Adrenal gland (tissue), 9 donors: ENCODE measurements at regions not wholly inside any gene's neighbourhood (a gene's known extent, or its start where the extent isn't known, plus 50 kb on each side); places are given as distances from the start of the nearest gene placed in this dataset.

Source experiments
- DNase-seq, 7 donors: peaks; one replicate each; pipeline ENCODE4 v3.0.0-alpha.2; 2019 to 2020
- H3K27ac ChIP-seq, 5 donors: fragments of 200-600 bp; sonication (generic) in 4 of 5; 1 replicate in 3 of 5; 2 replicates in 2 of 5; pipeline versions ENCODE4 v1.5.1 to v1.8.0; 2016 to 2020; ENCODE audit warnings: mild to moderate bottlenecking in 1 of 5
- H3K27me3 ChIP-seq: fragments of 200-600 bp; 2 replicates; pipeline ENCODE4 v1.8.0; 2021
- H3K36me3 ChIP-seq, 2 donors: fragments of 200-600 bp; replicated peaks in 1 of 2; 1 replicate in 1 of 2; 2 replicates in 1 of 2; pipeline versions ENCODE4 v1.5.1 to v1.8.0; 2018 to 2022
- H3K4me1 ChIP-seq, 2 donors: fragments of 200-600 bp; replicated peaks in 1 of 2; 1 replicate in 1 of 2; 2 replicates in 1 of 2; pipeline versions ENCODE4 v1.5.1 to v1.8.0; 2018 to 2021
- H3K4me3 ChIP-seq, 4 donors: fragments of 200-600 bp; sonication (generic) in 3 of 4; one replicate each; pipeline ENCODE4 v1.5.1; 2016 to 2018
- H3K9me3 ChIP-seq, 3 donors: fragments of 200-600 bp; sonication (generic) in 1 of 3; replicated peaks in 1 of 3; 1 replicate in 2 of 3; 2 replicates in 1 of 3; pipeline versions ENCODE4 v1.5.1 to v1.8.0; 2016 to 2021
- POLR2A ChIP-seq, 2 donors: fragments of 450-650 bp; IDR thresholded peaks; one replicate each; pipeline ENCODE4 v1.6.1; 2017; ENCODE audit warnings: antibody characterized with exemption in 2 of 2, mild to moderate bottlenecking in 2 of 2, moderate library complexity in 1 of 2
- WGBS, 4 donors: extraction: QIAGEN DNeasy Blood & Tissue Kit in 2 of 4; methylation state at CpG; one replicate each; pipeline versions ENCODE4 v1.1.5 to v1.1.7; 2013 to 2017; 5-methylcytosine and 5-hydroxymethylcytosine counted together
- intact Hi-C, 2 donors: fragments of 100-400 bp; cut with DNase I; formaldehyde crosslinking; loops; one replicate each; pipeline versions ENCODE4 v1.14.1 to v1.15.0; 2022 to 2023
- TF ChIP-seq, protein P1 (sequence below), 6 experiments: fragments of 450-650 bp in 4 of 6; fragments of 200-600 bp in 2 of 6; sonication (generic) in 1 of 6; IDR thresholded peaks; 1 replicate in 5 of 6; 2 replicates in 1 of 6; pipeline versions ENCODE4 v1.5.1 to v1.8.0; 2016 to 2021; ENCODE audit warnings: antibody characterized with exemption in 6 of 6, mild to moderate bottlenecking in 2 of 6, moderate library complexity in 1 of 6
- donor health status: healthy with polysubstance abuse.
- donor health status: Bipolar disorder and iron deficiency.
- donor health status: DM: yes; HTN: yes; CAD: no.
- donor health status: DM: no; HTN: no; CAD: no.
- donor health status: DM: no; HTN: no; CAD: no.

GRCh38 chr6:168871642-168872315 is 381.9 kb downstream of the THBS2 start:
- WGBS, 4 donors, result 60 to 71% (median 65%) methylated on average over 12 to 20 of the region's 20 CpGs

GRCh38 chr6:168870982-168871381 is 382.7 kb downstream of the THBS2 start:
- H3K4me3 ChIP-seq, result no peak overlapping the region
- H3K9me3 ChIP-seq, result no peaks in the 10 kb centered on the region
- no peaks in the 10 kb centered on the region for H3K27me3 ChIP-seq
- no peaks in the 10 kb centered on the region for H3K36me3 ChIP-seq
- intact Hi-C loops, result no loop called here
- no peak overlapping the region for H3K27ac ChIP-seq
- no peaks in the 10 kb centered on the region for H3K4me1 ChIP-seq
- TF ChIP-seq, protein P1, sequence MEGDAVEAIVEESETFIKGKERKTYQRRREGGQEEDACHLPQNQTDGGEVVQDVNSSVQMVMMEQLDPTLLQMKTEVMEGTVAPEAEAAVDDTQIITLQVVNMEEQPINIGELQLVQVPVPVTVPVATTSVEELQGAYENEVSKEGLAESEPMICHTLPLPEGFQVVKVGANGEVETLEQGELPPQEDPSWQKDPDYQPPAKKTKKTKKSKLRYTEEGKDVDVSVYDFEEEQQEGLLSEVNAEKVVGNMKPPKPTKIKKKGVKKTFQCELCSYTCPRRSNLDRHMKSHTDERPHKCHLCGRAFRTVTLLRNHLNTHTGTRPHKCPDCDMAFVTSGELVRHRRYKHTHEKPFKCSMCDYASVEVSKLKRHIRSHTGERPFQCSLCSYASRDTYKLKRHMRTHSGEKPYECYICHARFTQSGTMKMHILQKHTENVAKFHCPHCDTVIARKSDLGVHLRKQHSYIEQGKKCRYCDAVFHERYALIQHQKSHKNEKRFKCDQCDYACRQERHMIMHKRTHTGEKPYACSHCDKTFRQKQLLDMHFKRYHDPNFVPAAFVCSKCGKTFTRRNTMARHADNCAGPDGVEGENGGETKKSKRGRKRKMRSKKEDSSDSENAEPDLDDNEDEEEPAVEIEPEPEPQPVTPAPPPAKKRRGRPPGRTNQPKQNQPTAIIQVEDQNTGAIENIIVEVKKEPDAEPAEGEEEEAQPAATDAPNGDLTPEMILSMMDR (IDR thresholded peaks at IDR 0.05), result no peak
- TF ChIP-seq POLR2A (IDR thresholded peaks at IDR 0.05), result no peak
- 71 to 82% (median 74%) methylated on average over 10 to 13 of the region's 13 CpGs for WGBS, 4 donors
- DNase-seq, result no peak

More at GRCh38 chr6:168871642-168872315, 381.9 kb downstream of the THBS2 start:
- TF ChIP-seq, protein P1 (IDR thresholded peaks at IDR 0.05), result no peak
- no peak for TF ChIP-seq POLR2A (IDR thresholded peaks at IDR 0.05)
- no peak for DNase-seq
- H3K27ac ChIP-seq, result no peak overlapping the region
- H3K4me3 ChIP-seq, result no peak overlapping the region
- intact Hi-C loops, result no loop called here
- no peaks in the 10 kb centered on the region for H3K27me3 ChIP-seq
- H3K4me1 ChIP-seq, result no peaks in the 10 kb centered on the region
- H3K36me3 ChIP-seq, result no peaks in the 10 kb centered on the region
- no peaks in the 10 kb centered on the region for H3K9me3 ChIP-seq

- TF ChIP-seq, protein P1 (IDR thresholded peaks at IDR 0.05), result no peak
- no peak for TF ChIP-seq POLR2A (IDR thresholded peaks at IDR 0.05)
- H3K36me3 ChIP-seq, result no peaks in the 10 kb centered on the region
- DNase-seq, result no peak
- 77 to 83% (median 81%) methylated on average over 14 to 23 of the region's 23 CpGs for whole genome bisulfite sequencing, 4 donors
- H3K27ac ChIP-seq, result no peak overlapping the region
- no peaks in the 10 kb centered on the region for H3K4me1 ChIP-seq
- no peaks in the 10 kb centered on the region for H3K9me3 ChIP-seq
- intact Hi-C loops, result no loop called here
- H3K27me3 ChIP-seq, result no peaks in the 10 kb centered on the region
- no peak overlapping the region for H3K4me3 ChIP-seq
These were observed 386.2 kb downstream of the THBS2 start for GRCh38 chr6:168867247-168868102.

GRCh38 chr6:168866534-168866933 is 387.1 kb downstream of the THBS2 start:
- 54 to 94% (median 89%) methylated on average over 5 of the region's 5 CpGs for WGBS, 4 donors
- intact Hi-C loops, result no loop called here

More at GRCh38 chr6:168866534-168866933, 387.1 kb downstream of the THBS2 start:
- Histone ChIP-seq H3K4me3 (no peak overlapping the region), H3K36me3 (no peaks in the 10 kb centered on the region), H3K27ac (no peak overlapping the region), H3K4me1 (no peaks in the 10 kb centered on the region), H3K9me3 (no peaks in the 10 kb centered on the region), H3K27me3 (no peaks in the 10 kb centered on the region)
- TF ChIP-seq, protein P1 (IDR thresholded peaks at IDR 0.05), result no peak
- no peak for TF ChIP-seq POLR2A (IDR thresholded peaks at IDR 0.05)
- DNase-seq, result no peak
